Small intestine (tissue), 7 donors: ENCODE measurements at regions not wholly inside any gene's neighbourhood (a gene's known extent, or its start where the extent isn't known, plus 50 kb on each side); places are given as distances from the start of the nearest gene placed in this dataset.

Experiments used
- DNase-seq, 2 donors: peaks; one replicate each; pipeline versions ENCODE4 v3.0.0 to v3.0.0-alpha.2; 2013
- FAIRE-seq: peaks from 2 replicates; lab custom pipeline; 2012; peaks lifted over from hg19 to GRCh38; lab: Jason Lieb, UNC
- H3K27ac ChIP-seq, 3 donors: one replicate each; pipeline ENCODE4 v1.5.1; 2013; ENCODE audit warnings: low read length in 2 of 3, mild to moderate bottlenecking in 2 of 3, control low read depth in 1 of 3, inconsistent platforms in 1 of 3, low read depth in 1 of 3, moderate library complexity in 1 of 3
- H3K27me3 ChIP-seq, 3 donors: one replicate each; pipeline ENCODE4 v1.6.1; 2013; ENCODE audit warnings: low read length in 3 of 3, inconsistent platforms in 1 of 3; ENCODE audit not compliant: control insufficient read depth in 3 of 3, insufficient read depth in 3 of 3
- H3K36me3 ChIP-seq, 3 donors: one replicate each; pipeline ENCODE4 v1.6.1; 2013; ENCODE audit warnings: low read length in 3 of 3, inconsistent platforms in 1 of 3, low read depth in 1 of 3, mild to moderate bottlenecking in 1 of 3, moderate library complexity in 1 of 3; ENCODE audit not compliant: control insufficient read depth in 3 of 3, insufficient read depth in 2 of 3
- H3K4me1 ChIP-seq, 3 donors: one replicate each; pipeline ENCODE4 v1.6.1; 2013; ENCODE audit warnings: low read length in 2 of 3, inconsistent platforms in 1 of 3, low read depth in 1 of 3, mild to moderate bottlenecking in 1 of 3, moderate library complexity in 1 of 3; ENCODE audit not compliant: control insufficient read depth in 3 of 3, insufficient read depth in 2 of 3
- H3K4me3 ChIP-seq, 3 donors: one replicate each; pipeline ENCODE4 v1.5.1; 2013; ENCODE audit warnings: low read length in 3 of 3, control low read depth in 1 of 3, inconsistent platforms in 1 of 3, low read depth in 1 of 3, mild to moderate bottlenecking in 1 of 3, moderate library complexity in 1 of 3
- H3K9me3 ChIP-seq, 2 donors: one replicate each; pipeline ENCODE4 v1.6.1; 2013; ENCODE audit warnings: low read depth in 1 of 2, low read length in 1 of 2; ENCODE audit not compliant: control insufficient read depth in 2 of 2, insufficient read depth in 1 of 2
- WGBS, 3 donors: extraction: QIAGEN DNeasy Blood & Tissue Kit; methylation state at CpG; one replicate each; pipeline ENCODE4 v1.1.7; 2013; 5-methylcytosine and 5-hydroxymethylcytosine counted together
- donor health status: healthy with polysubstance abuse.
- donor health status: control.
- donor health status: control.
- donor health status: Bipolar disorder and iron deficiency.
- donor health status: healthy.

DNA sequence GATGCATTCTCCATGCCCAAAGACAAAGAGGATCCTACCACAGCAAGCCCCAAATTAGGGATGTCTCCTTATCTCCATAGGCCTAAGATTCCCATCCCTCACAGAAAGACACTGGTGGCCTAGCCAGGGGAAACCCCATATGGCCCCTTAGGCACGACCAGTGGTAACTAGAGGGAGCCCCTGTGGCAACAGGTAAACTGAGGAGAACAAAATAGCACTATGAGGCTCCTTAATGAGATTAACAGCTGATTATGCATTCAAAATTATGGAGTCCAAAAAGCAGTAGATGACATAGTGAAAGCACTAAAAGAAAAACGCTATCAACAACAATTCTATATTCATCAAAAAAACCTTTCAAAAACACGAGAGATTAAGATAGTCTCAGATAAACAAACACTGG, 234.0 kb downstream of the DIRAS2 start:
- Histone ChIP-seq H3K4me1 (no peaks in the 10 kb centered on the region), H3K4me3 (no peak overlapping the region), H3K9me3 (peaks cover 0 to 8% of the 10 kb centered on the region in 2 donors), H3K27me3 (peaks cover 0 to 4% (median 0%) of the 10 kb centered on the region in 3 donors), H3K27ac (no peak overlapping the region), H3K36me3 (no peaks in the 10 kb centered on the region)
- FAIRE-seq = no peak
- no peak for DNase-seq
- 75 to 83% (median 78%) methylated on average over 3 of the region's 3 CpGs for WGBS, 3 donors

DNA sequence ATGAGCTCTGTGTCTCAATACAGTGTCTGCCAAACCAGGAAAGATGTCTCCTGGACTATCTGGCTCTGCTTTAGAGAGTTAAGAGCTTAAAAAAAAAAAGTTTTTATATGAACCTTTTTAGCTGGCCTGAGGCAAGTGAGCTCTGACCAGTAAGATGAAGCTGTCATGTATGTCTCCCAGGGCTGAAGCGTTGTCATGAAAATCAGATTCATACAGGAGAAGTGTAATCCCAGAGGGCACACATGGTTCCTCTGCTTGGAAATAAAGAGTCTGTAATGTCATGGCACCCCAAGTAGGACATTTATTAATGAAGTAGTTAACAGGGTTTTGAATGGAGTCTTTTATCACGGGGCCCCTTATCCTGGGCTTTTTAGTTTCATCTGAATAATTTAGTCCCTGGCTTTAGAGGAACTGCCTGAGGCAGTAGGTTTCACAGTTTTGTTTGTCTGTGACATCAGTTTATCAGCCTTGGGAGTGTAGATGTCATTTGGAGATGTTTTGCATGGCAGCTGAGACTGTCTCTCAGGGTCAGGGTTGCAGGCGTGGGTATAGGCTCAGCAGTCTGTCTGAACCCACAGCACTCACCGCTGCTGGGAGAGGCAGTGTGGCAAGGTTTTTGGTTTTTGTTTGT, 223.3 kb downstream of the DIRAS2 start:
- 78 to 90% (median 85%) methylated on average over 4 of the region's 4 CpGs for WGBS, 3 donors
- FAIRE-seq (no peak), DNase-seq (no peak)
- H3K27me3 ChIP-seq = peaks cover 0 to 2% (median 0%) of the 10 kb centered on the region in 3 donors
- no peak overlapping the region for H3K4me3 ChIP-seq
- H3K36me3 ChIP-seq = no peaks in the 10 kb centered on the region
- H3K27ac ChIP-seq = no peak overlapping the region
- H3K9me3 ChIP-seq = no peaks in the 10 kb centered on the region
- no peaks in the 10 kb centered on the region for H3K4me1 ChIP-seq

DNA sequence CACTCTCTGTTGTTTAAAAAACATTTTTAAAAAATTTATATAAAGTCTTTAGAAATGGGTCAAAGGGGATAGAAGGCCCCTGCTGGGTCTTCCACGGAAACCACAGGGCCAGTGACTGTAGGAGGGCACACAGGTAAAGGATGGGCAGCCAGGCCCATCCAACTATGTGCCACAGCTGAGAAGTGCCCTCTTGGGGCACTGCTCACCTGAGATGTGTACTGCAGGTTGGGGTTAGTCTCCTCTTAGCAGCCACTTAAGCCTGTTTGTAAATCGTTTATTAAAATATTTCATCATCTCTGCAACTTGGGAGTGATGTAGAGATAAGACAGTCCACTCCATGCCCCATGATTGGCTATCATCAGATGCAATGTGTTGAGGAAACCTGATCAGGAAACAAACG, 222.4 kb downstream of the DIRAS2 start:
- FAIRE-seq (no peak), DNase-seq (no peak)
- no peak overlapping the region for H3K27ac ChIP-seq
- H3K9me3 ChIP-seq = no peaks in the 10 kb centered on the region
- WGBS, 3 donors = 49 to 72% (median 65%) methylated on average over 3 of the region's 3 CpGs
- no peaks in the 10 kb centered on the region for H3K36me3 ChIP-seq
- H3K4me3 ChIP-seq = no peak overlapping the region
- H3K27me3 ChIP-seq = peaks cover 0 to 2% (median 0%) of the 10 kb centered on the region in 3 donors
- H3K4me1 ChIP-seq = no peaks in the 10 kb centered on the region

DNA sequence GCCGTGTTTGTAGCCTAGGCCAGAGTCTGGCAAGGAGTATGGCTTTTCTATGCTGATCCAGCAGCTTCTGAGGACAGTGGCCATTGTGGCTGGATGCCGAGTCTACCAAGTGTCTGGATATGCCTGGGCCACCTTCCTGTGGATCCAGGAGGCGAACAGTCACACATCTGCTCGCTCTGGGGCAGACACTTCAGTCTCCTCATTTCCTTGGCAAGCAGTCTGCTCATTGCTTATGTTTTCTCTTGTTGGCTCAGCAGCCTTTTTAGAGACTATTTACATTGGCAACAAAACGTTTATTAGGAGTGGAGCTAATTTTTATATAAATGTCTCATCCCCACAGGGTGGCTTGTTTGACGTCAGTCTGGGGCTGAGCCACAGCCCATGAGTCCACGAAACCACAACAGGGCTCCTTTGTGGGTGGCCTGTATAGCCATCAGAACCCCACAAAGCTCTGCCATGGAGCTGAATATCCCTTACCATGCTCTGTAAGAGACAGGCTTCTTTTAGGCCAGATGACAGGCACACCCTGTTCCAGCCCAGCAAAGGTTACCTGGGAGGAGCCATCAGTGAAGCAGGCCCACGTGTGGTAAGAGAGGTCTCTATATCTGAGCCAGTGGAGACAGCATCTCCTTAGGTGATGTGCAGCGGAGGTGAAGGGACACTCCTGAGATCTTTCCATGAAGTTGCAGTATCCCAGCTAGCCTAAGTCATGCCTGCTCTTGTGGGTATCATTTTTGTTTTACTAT, 221.7 kb downstream of the DIRAS2 start:
- peaks cover 0 to 2% (median 0%) of the 10 kb centered on the region in 3 donors for H3K27me3 ChIP-seq
- H3K4me3 ChIP-seq = no peak overlapping the region
- FAIRE-seq (no peak), DNase-seq (no peak)
- no peaks in the 10 kb centered on the region for H3K36me3 ChIP-seq
- H3K9me3 ChIP-seq = no peaks in the 10 kb centered on the region
- H3K4me1 ChIP-seq = no peaks in the 10 kb centered on the region
- WGBS, 3 donors = 49 to 69% (median 50%) methylated on average over 9 of the region's 9 CpGs
- no peak overlapping the region for H3K27ac ChIP-seq

DNA sequence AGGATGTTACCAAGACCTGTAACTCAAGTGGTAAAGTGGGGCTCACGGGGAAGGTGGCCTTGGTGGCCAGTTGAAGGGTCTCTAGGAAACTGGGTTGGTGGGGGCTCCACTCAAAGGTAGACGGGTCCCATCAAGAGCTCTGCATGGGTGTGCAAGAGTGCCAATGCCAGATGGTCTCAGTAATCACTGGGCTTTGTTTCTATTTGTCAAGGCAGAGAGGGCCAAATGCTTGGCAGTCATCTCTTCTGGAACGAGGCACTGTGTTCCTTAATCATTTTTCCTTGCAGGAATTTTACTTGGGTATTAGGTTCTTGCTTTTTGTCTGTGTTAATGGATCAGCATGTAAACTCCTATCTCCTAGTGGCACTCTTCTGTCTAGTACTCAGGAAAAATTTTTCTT, 220.8 kb downstream of the DIRAS2 start:
- H3K4me3 ChIP-seq = no peak overlapping the region
- no peaks in the 10 kb centered on the region for H3K9me3 ChIP-seq
- FAIRE-seq (no peak), DNase-seq (no peak)
- 80 to 84% (median 81%) methylated on average over 3 of the region's 3 CpGs for WGBS, 3 donors
- no peak overlapping the region for H3K27ac ChIP-seq
- peaks cover 0 to 2% (median 0%) of the 10 kb centered on the region in 3 donors for H3K27me3 ChIP-seq
- no peaks in the 10 kb centered on the region for H3K4me1 ChIP-seq
- H3K36me3 ChIP-seq = no peaks in the 10 kb centered on the region

DNA sequence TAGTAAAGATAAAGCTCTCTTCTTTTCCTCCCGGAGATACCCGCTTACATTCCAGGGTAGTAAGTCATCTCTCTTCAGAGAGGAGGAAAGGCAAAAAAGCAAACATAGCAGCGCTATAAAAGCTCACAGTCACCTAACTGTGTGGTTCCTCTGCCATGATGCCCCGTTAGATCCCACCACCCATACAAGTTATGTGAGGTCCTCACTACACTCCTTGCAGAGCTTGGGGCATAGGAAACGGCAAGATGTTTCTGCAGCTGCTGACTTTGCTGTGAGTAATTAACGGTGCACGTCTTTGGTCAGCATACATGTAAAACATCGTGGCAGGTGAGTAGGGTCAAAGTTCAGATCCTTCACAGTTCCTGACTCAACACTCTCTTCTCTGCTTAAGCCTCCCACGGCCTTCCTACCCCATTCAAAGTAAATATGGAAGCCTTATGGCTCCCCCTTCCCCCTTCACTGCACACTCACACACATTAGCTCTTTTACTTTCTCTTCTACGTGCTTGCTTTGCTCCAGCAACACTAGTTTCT, 218.9 kb downstream of the DIRAS2 start:
- DNase-seq = peak; percentile 27 to 46
- Histone ChIP-seq H3K36me3 (no peaks in the 10 kb centered on the region), H3K4me3 (no peak overlapping the region), H3K27ac (no peak overlapping the region), H3K9me3 (no peaks in the 10 kb centered on the region), H3K4me1 (no peaks in the 10 kb centered on the region), H3K27me3 (peaks cover 0 to 2% (median 0%) of the 10 kb centered on the region in 3 donors)
- 30 to 67% (median 41%) methylated on average over 10 of the region's 10 CpGs for WGBS, 3 donors
- FAIRE-seq = no peak

DNA sequence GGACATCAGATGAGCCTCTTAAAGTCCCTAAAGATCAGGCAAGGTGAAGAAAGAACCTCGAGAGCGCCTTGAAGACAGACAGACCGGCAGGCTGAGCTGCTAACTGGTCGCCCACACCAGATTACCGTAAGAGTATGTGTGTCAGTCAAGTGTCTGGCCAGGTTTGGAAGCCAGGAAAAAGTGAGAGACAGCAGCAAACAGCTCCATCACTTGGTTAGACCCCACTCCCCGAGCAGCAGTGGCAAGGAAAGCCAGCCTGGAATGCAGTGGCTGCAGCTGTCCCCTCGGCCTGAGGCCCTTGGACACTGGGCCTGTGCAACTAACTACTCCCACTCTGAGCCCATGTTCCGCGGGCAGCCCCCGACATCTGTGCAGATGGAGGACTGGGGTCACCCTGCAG, 214.1 kb downstream of the DIRAS2 start:
- no peak for FAIRE-seq

DNA sequence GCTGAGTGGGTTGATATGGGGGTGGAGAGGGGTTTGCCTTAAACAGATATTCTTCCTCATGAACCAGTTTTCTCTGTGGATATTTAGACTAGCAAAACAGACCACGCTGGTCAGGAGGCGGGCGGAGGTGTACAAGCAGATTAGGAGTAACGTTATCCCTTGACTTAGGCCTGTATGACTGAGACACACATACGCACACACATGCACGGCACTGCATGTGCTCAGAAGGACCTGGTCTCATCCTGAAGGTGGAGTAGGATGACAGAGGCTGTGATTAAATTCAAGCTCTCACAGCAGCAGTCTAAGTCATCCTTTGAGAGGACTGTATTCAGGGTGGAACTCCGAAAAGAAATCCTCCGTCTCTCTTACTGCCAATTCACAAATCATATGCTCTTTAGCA, 209.7 kb downstream of the DIRAS2 start:
- no peaks in the 10 kb centered on the region for H3K9me3 ChIP-seq
- no peaks in the 10 kb centered on the region for H3K36me3 ChIP-seq
- FAIRE-seq (no peak), DNase-seq (no peak)
- H3K4me3 ChIP-seq = no peak overlapping the region
- no peaks in the 10 kb centered on the region for H3K4me1 ChIP-seq
- H3K27me3 ChIP-seq = no peaks in the 10 kb centered on the region
- H3K27ac ChIP-seq = no peak overlapping the region
- WGBS, 3 donors = 70 to 82% (median 78%) methylated on average over 8 of the region's 8 CpGs

More for the DNA sequence above, 214.1 kb downstream of the DIRAS2 start:
- Histone ChIP-seq H3K9me3 (no peaks in the 10 kb centered on the region), H3K27me3 (peaks cover 0 to 2% (median 0%) of the 10 kb centered on the region in 3 donors), H3K27ac (no peak overlapping the region), H3K4me1 (no peaks in the 10 kb centered on the region), H3K36me3 (no peaks in the 10 kb centered on the region), H3K4me3 (no peak overlapping the region)
- WGBS, 3 donors = 85 to 92% (median 88%) methylated on average over 9 to 10 of the region's 10 CpGs
- no peak for DNase-seq
